ENCODE measurements at regions not wholly inside any gene's neighbourhood (a gene's known extent, or its start where the extent isn't known, plus 50 kb on each side); places are given as distances from the start of the nearest gene placed in this dataset.

DNA sequence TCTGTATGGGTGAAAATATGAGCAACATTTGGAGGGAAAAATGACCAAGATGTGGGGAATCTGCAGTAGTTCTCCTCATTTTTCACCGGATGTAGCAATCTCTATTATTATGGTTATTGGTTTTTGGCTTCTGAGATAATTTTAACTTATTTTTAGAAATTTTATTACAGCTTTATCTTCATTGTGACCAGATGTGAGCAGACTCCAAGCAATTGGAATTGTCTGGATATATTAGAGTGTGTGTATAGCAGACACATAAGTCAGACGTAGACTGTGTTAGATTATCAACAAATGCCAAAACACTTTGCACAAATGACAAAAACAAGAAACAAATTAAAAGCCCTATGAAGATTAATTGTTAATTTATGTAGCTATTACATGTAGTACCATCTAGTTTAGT, 249.1 kb downstream of the DNAJB9 start:
- DNase-seq = no peak

DNA sequence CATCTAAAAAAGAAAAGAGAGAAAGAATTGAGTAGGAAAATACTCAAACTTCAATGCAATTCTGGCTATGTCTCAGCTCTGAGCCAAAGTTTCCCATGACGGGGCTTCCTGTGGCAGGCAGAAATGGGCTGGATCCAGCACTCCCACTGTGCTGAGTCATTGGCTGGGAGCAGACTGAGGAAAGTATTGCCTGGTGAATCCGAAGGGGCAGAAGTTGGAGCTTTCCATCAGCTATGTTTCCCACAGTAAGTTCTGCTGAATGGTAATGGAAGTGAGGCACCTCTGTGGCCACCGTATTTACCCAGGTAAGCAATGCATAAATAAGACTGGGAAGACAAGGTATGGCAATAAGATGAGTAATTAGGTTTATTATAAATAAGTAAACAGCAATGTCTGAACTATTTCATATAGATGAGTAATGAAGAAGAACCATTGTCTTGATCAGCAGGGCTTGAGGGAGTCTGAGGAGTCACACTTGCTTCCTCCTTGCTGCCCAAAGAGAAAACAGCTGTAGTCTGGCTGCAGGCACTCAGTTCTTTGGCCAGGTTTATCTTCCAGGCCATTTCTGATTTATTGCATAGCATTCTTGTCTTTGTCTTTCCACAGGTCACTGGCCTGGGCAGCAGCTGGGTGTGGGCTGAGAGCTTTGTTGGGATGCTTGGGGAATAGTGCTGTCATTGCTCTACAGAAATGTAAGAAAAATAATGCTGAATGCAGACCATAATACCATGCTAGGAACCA, 255.3 kb downstream of the DNAJB9 start:
- DNase-seq = peak; percentile 21

GRCh38 chr7:108825581-108825909, 255.9 kb downstream of the DNAJB9 start:
- no peak for DNase-seq

DNA sequence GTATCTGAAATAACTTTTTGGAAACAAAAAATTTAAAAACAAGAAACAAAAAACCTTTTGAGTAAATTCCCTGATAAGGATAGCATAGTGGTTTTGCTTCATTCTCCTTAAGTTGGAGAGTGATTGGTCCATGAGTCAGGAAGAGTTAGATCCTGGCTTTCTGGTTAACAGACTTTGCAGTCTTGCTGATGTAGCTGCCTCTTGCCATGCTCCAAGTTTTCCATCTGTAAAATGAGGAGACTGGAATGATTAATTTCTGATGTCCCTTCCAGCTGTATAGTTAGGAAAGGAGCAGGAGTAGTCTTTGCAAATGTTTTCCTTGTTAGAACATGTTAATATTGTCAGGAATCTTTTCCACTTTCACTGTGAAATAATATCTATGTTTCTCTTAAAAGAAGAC, 266.6 kb downstream of the DNAJB9 start:
- no peak for DNase-seq

DNA sequence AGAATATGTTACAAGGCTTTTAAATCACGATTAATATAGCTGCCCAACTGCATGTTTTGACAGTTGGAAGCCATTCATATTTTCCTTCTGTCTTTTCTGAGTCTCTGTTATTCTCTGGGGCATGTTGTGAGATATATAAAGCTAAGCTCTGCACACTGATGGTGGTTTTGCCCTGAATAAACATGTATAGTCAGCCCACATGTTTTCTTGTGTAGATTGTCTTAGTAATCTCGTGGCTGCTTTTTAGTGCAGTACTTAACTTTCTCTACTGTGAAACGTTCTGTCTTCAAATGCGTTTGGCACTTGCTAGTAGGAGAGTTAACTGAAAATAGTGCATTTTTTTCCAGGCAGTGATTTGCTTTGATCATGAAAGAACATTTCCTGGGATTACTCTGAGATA, 268.5 kb downstream of the DNAJB9 start:
- no peak for DNase-seq

DNA sequence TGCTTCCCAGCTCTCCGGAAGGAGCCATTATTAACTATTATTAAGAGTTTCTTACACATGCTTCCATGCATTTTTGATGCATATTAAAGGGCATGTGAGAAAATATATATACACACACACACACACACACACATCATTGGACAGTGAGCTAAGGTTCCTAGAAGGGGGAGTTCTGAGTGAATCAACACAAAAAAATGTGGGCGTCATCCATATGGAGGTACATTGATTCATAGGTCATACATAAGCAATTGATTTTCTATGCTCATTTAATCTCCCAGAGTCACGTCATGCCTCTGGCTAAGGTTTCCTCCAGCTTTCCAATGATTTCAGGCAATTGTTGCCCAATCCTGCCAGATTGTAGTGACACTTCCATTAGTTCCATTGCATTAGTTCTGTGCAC, 269.4 kb downstream of the DNAJB9 start:
- no peak for DNase-seq

DNA sequence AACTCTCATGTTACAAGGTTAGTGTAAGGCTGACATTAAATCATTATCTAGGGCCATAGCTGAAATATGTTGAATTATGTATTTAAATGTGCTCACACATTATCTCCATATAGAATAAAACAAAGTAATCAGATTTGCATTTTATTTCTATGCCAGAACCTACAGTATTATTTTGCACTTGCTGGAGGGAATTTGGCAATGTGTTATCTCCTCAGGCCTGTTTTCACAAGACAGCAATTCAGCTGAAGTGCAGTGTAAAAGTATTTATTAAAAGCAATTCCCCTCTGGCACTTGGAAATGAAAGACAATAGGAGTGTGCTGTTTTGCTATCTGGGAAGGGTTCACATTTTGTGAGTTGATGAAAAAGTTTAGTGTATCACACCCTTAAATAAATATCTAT, 276.3 kb downstream of the DNAJB9 start:
- no peak for DNase-seq

DNA sequence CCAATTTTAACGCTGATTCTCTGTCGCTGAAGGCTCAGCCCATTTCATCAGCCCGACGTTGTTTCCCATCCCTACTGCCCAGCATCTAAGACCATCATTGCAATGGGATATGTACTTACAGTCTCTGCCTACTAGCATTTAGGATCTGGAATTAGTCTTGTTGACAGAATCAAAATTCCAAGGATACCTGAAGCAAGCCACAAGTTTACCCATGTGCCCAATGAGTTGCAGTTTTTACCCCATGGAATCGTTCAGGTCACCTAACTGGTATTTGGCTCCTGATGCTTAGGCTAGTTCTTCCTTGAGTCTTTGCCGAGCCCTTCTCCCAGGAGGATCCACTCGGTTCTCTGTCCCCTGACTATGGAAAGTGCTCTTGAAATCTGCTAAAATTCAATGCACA, 276.8 kb downstream of the DNAJB9 start:
- DNase-seq = no peak

DNA sequence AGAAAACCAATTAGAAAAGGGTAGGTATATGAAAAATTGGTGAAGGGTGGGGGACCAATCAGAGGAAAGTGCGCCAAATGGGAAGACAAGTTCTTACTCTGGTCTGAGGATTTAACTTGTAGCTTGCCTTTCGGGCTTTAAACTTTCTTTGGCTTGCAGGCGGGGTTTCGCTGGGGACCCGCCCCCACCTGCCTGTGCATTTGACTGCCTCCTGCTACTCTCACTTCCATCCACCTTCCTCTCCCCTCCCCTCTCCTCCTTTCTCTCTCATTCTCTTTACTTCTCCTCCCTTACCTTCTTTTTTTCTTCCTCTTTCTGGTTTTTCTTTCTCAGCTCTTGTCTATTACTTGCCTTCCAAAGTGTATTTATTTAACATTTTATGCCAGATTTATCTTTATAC, 278.8 kb downstream of the DNAJB9 start:
- no peak for DNase-seq

- DNase-seq = no peak
These were observed 290.9 kb downstream of the DNAJB9 start for GRCh38 chr7:108860615-108861014.

DNA sequence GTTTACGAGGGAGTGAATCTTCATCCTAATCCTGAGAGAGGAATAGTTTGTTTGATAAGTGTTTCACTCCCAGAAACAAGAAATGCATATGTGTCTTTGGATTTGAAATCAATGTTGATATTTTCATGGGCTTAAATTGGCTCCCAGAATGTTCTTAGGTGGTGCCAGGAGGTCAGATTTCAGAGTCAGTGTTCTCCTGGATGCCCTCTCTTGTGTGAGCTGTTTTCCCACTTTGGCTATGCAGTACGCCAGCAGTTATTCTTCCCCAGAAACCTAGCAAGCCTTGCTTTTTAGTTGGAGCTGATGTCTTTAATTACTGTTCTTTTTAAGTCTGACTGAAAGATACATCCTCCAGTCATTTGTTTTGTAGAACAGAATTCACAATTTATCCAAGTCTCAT, 291.4 kb downstream of the DNAJB9 start:
- DNase-seq = no peak

GRCh38 chr7:108863227-108863848, 293.7 kb downstream of the DNAJB9 start:
- peak; percentile 28 for DNase-seq

DNA sequence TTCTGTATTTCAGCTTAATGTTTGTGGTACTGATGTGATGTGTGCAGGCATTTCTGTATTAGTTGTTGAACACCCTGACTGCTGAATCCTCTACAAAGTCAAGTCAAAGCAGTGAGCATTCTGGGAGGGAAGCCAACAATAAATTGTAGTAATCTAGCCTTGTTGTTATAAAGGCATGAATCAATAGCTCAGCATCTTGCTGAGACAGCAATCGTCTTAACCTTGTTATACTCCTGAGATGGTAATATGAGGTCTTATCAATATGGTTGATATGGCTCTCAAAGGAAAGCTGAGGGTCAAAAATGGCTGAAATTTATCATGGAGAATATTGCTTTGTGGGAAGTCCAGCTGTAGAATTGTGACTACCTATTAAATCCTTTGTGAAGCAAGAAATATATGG, 299.4 kb downstream of the DNAJB9 start:
- DNase-seq = no peak

- peak; percentile 59 for DNase-seq
These were observed 305.5 kb downstream of the DNAJB9 start for GRCh38 chr7:108875139-108875538.

DNA sequence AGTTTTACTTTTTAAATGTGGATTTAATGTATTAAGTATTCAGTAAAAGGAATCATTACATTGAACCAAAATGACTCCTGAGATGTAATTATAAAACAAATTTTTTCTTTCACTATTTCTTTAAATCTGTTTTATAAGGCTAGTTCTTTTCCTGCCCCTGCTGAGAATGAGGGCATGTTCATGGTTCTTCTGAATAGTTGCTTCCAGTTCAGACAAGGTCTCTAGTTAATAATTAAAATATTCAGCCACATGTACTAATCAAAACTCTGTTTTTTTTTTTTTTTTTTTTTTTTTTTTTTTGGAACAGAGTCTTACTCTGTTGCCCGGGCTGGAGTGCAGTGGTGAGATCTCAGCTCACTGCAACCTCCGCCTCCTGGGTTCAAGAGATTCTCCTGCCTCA, 321.2 kb downstream of the DNAJB9 start:
- DNase-seq = peak; percentile 57

DNA sequence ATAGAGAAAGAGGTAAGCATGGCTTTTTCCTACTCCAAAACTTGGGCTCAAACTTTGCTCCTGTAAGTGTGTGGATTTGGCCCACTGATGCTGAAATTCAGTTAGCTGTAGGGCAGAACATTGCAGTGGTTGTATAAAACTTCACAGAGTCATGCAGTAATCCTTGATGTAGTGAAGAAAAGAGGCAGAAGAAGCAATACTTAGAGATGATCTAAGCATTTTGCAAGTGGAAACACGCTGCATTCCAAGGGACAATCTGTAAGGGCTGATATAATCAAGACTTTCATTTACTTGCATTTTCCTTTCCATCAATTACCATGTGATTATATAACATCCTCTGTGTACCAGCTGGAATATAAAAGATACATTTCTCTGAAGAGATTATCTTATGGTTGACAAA, 338.8 kb downstream of the DNAJB9 start:
- no peak for DNase-seq

DNA sequence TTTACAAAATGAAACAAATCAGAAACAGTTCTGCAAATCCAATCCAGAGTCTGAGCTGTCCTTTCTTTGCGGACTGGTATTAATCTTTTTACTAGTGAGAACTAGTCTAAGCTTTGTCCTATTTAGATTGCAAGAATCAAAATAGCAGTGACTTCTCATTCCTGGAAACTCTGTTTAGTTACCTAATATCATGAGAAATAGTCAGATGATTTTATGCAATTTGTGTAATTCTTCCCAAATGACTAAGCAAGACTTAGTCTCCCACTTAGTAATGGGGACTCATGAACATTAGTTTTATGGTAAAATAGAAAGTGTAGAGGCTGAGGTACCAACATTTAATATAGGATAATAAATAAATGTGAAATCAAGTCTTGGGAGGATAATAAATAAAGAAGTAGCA, 341.3 kb downstream of the DNAJB9 start:
- DNase-seq = no peak

GRCh38 chr7:108920490-108920889, 350.8 kb downstream of the DNAJB9 start:
- DNase-seq = no peak

DNA sequence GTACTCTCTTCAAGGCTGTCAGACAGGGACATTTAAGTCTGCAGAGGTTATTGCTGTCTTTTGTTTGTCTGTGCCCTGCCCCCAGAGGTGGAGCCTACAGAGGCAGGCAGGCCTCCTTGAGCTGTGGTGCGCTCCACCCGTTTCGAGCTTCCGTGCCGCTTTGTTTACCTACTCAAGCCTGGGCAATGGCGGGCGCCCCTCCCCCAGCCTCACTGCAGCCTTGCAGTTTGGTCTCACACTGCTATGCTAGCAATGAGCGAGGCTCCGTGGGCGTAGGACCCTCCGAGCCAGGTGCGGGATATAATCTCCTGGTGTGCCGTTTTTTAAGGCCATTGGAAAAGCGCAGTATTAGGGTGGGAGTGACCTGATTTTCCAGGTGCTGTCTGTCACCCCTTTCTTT, 373.4 kb downstream of the DNAJB9 start:
- peak; percentile 67 for DNase-seq

GRCh38 chr7:108947526-108947925, 377.9 kb downstream of the DNAJB9 start:
- DNase-seq = no peak

DNA sequence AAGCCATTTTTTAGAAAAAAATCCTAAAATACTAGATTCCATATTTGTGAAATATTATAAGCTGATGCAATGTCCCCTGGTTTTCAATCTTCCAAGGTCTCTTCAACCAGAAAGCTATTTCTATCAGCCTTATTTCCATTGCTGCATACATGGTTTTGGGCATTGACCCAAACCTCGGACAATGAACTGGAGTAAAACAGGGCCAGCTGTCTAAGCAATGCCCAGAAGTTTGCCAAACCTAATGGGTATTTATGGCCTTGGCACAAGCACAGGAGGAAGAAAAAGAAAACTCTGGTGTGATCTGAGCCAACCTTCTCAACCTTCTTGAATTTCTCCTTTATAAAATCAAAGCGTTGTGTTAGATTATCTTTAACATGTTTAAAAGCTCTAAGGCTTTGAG, 402.3 kb downstream of the DNAJB9 start:
- no peak for DNase-seq

GRCh38 chr7:108973075-108973474, 403.4 kb downstream of the DNAJB9 start:
- DNase-seq = peak; percentile 67

DNA sequence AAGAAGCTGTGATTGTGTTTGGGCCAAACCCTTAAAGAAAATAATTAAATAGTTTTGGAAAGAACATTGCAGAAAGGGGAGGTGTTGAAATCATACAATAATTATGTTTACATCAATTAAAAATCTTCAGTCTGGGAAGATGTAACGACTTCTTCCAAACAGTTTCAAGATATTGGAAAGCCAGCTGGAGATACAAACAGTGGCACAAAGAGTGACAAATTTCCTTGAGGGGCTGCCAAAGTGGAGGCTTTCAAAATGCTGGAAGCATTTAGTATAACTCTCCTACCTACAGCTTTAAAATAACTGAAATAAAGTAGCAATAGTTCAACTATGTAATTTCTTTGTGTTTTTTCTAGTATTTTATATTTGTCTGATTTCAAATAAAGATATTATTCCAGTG, 405.0 kb downstream of the DNAJB9 start:
- DNase-seq = no peak

DNA sequence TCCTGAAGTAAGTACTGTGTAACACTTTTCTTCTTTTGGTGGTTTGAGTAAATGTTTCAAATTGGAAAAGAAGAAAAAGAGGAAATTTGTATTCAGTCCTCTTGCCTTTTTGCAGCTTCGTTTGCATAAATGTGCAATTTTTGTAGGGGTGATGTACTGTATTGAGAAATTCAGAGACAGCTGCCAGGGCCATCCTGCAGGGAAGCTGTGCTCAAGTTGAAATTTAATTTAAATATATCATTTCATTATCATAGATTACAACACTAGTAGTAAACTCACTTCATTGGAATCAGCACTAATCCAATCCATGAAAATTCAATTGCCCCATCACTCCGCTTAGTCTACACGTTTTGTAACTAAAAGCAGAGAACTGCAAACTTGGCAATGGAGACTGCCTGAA, 415.4 kb downstream of the DNAJB9 start:
- DNase-seq = no peak

DNA sequence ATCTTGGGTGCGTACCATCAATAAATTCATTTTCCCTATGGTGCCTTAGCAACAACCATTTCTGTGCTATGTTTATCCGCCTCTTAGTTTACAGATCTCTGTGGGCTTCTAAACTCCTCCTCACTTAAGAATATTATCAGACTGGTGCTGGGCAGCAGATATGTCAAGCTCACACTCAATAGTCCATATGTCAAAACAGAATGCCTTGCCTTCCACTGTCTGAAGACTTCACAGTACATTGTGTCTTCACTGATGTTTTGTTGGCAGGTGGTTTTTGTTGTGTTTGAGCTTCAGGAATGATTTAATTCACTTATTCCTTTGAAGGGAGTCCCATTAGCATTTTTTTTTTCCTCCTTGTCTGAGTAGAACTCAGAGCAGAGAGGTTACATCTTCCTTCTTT, 419.6 kb downstream of the DNAJB9 start:
- DNase-seq = no peak
